ENCODE measurements at regions not wholly inside any gene's neighbourhood (a gene's known extent, or its start where the extent isn't known, plus 50 kb on each side); places are given as distances from the start of the nearest gene placed in this dataset.

DNA sequence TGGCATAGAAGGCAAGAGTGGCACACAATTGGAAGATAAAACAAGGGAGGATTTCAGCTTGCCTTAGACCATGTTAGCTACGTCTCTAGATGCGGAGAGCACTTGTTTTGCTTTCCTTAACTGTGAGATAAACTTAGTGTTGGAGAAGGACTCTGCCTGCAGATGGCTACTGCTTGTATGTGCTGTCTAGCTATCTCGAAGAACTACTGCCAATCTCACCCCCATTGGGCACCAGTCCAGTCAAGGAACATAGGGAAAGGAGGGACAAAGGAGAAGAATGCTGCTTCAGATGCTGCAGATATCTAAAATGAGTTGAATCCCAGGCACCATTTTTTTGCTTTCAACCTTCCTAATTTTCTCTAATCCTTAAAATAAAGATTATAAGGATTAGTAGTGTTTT is 726.0 kb upstream of the ARGLU1 start:
- H3K36me3 ChIP-seq, result no peaks in the 10 kb centered on the region
- H3K27me3 ChIP-seq, result no peaks in the 10 kb centered on the region
- no peaks in the 10 kb centered on the region for H3K9me3 ChIP-seq
- no peak overlapping the region for H3K27ac ChIP-seq
- no peak overlapping the region for H3K4me3 ChIP-seq
- TF ChIP-seq, protein P1, sequence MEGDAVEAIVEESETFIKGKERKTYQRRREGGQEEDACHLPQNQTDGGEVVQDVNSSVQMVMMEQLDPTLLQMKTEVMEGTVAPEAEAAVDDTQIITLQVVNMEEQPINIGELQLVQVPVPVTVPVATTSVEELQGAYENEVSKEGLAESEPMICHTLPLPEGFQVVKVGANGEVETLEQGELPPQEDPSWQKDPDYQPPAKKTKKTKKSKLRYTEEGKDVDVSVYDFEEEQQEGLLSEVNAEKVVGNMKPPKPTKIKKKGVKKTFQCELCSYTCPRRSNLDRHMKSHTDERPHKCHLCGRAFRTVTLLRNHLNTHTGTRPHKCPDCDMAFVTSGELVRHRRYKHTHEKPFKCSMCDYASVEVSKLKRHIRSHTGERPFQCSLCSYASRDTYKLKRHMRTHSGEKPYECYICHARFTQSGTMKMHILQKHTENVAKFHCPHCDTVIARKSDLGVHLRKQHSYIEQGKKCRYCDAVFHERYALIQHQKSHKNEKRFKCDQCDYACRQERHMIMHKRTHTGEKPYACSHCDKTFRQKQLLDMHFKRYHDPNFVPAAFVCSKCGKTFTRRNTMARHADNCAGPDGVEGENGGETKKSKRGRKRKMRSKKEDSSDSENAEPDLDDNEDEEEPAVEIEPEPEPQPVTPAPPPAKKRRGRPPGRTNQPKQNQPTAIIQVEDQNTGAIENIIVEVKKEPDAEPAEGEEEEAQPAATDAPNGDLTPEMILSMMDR (IDR thresholded peaks at IDR 0.05), result no peak
- no peaks in the 10 kb centered on the region for H3K4me1 ChIP-seq
- DNase-seq (ENCODE audit: low spot score), result no peak

DNA sequence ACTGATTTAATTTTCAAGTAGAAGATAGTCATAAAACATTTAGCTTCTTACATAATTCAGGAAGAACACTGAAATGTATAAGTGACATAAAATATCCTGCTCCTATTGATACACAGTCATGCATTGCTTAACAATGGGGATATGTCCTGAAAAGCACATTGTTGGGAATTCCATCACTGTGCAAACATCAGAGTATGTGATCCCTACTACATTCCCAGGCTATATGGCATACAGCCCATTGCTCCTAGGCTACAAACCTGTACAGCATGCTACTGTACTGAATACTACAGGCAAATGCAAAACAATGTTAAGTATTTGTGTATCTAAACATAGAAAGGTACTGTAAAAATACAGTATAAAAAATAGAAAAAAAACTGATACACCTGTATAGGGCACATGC is 723.9 kb upstream of the ARGLU1 start:
- Histone ChIP-seq H3K4me1 (no peaks in the 10 kb centered on the region), H3K27me3 (no peaks in the 10 kb centered on the region), H3K9me3 (no peaks in the 10 kb centered on the region), H3K4me3 (no peak overlapping the region), H3K36me3 (no peaks in the 10 kb centered on the region), H3K27ac (no peak overlapping the region)
- no peak for DNase-seq (ENCODE audit: low spot score)
- TF ChIP-seq, protein P1 (IDR thresholded peaks at IDR 0.05), result no peak

DNA sequence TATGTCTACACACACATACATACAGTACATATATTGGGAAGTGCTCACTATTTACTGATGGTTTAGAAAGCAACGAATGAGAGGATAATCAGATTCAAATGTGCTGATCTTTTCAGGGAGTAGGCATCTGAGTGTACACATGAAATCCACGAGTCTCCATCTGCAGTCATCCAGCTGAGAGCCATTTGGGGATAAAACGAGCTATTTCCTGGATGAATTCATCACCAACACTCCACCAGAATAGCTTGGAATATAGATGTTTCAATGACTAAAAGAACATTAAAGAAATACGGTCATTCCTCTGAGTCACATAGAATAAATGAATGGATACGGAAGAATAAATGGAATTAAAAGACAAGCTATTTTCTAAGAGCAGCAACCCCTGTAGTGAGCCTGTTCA is 721.6 kb upstream of the ARGLU1 start:
- Histone ChIP-seq H3K36me3 (no peaks in the 10 kb centered on the region), H3K4me1 (no peaks in the 10 kb centered on the region), H3K9me3 (no peaks in the 10 kb centered on the region), H3K27me3 (no peaks in the 10 kb centered on the region), H3K4me3 (no peak overlapping the region), H3K27ac (no peak overlapping the region)
- TF ChIP-seq, protein P1 (IDR thresholded peaks at IDR 0.05), result no peak
- DNase-seq (ENCODE audit: low spot score), result no peak

DNA sequence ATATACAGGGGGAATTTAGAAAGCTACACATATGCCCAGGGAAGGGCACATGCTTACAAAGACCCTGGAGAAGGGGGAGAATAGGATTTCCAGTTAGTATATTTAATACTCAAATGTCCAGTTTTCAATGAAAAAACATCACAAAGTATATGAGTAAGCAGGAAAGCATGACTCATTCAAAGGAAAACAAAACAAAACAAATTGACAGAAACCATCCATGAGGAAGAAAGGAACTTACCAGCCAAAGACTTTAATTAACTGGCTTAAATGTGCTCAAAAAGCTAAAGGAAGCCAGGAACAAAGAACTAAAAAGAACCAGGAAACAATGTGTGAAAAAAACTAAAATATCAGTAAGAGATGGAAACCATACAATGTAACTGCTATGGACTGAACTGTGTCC is 716.2 kb upstream of the ARGLU1 start:
- TF ChIP-seq, protein P1 (IDR thresholded peaks at IDR 0.05), result no peak

DNA sequence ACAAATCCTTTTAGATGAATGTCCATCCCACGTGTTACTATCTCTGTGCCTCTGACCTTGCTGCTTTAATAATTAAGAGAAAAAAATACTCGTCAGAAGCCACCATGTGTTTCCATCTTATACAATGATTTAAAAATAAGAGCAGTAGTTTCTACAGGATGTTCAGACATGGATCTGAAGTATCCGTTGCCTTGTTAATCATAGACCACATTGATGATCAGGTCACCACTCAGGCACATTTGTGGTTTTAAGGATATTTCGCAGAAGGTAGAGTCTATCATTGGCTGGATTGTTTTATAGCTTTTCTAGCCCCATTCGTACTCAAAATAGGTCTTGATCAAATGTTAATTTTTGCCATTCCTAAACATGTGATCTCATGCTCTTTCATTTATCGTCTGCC is 710.0 kb upstream of the ARGLU1 start:
- H3K27ac ChIP-seq, result no peak overlapping the region
- H3K4me1 ChIP-seq, result no peaks in the 10 kb centered on the region
- no peaks in the 10 kb centered on the region for H3K27me3 ChIP-seq
- TF ChIP-seq, protein P1 (IDR thresholded peaks at IDR 0.05), result no peak
- no peaks in the 10 kb centered on the region for H3K36me3 ChIP-seq
- H3K9me3 ChIP-seq, result no peaks in the 10 kb centered on the region
- no peak for DNase-seq (ENCODE audit: low spot score)
- H3K4me3 ChIP-seq, result no peak overlapping the region

More for the DNA sequence above, 716.2 kb upstream of the ARGLU1 start:
- no peaks in the 10 kb centered on the region for H3K9me3 ChIP-seq
- no peaks in the 10 kb centered on the region for H3K36me3 ChIP-seq
- no peak overlapping the region for H3K4me3 ChIP-seq
- no peak for DNase-seq (ENCODE audit: low spot score)
- H3K27ac ChIP-seq, result no peak overlapping the region
- H3K4me1 ChIP-seq, result no peaks in the 10 kb centered on the region
- no peaks in the 10 kb centered on the region for H3K27me3 ChIP-seq

DNA sequence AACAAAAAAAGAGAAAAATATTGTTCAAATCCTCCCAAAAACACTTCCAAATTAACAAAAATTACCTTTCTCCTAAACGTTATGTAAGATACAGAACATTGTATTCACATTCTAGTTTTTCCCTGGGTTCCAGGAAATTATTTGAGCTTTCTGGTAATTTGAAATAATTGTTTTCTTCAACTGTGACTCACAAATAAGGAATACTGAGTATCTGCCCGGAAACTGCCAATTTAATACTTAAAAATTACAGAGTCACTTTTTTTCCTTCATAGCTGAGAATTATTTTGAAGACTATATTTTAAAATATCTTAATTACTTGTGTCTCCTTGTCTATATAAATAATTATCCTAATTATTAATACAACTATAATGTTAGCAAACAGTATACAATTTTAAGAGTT is 709.0 kb upstream of the ARGLU1 start:
- H3K27me3 ChIP-seq, result no peaks in the 10 kb centered on the region
- DNase-seq (ENCODE audit: low spot score), result no peak
- no peaks in the 10 kb centered on the region for H3K9me3 ChIP-seq
- no peaks in the 10 kb centered on the region for H3K4me1 ChIP-seq
- no peak overlapping the region for H3K4me3 ChIP-seq
- H3K27ac ChIP-seq, result no peak overlapping the region
- no peaks in the 10 kb centered on the region for H3K36me3 ChIP-seq
- TF ChIP-seq, protein P1 (IDR thresholded peaks at IDR 0.05), result no peak
